HG02763 (cell line): ENCODE measurements at regions not wholly inside any gene's neighbourhood (a gene's known extent, or its start where the extent isn't known, plus 50 kb on each side); places are given as distances from the start of the nearest gene placed in this dataset.
"Not testable (repeated sequence)": the region's sequence is repeated elsewhere in the genome, so short reads cannot be mapped to it uniquely, and the experiment has no call there.

Experiments used
- ATAC-seq: cut with Tn5 transposase; IDR thresholded peaks from one replicate; pipeline ENCODE4 v1.9.1; 2021; ENCODE audit warnings: mild to moderate bottlenecking, moderate library complexity; ENCODE audit not compliant: unreplicated experiment

- no peak for ATAC-seq
Measured at GRCh38 chr3:36656873-36657272, 107.5 kb downstream of the DCLK3 start.

GRCh38 chr3:36653095-36653494 lies 111.3 kb downstream of the DCLK3 start:
- ATAC-seq: no peak

- ATAC-seq: no peak
Measured at GRCh38 chr3:36652104-36652503, 112.2 kb downstream of the DCLK3 start.

- no peak for ATAC-seq
Measured at GRCh38 chr3:36650271-36650671, 114.1 kb downstream of the DCLK3 start.

- no peak for ATAC-seq
Measured at GRCh38 chr3:36649125-36649524, 115.2 kb downstream of the DCLK3 start.

- ATAC-seq: peak; percentile 75
Measured at GRCh38 chr3:36648241-36649034, 115.9 kb downstream of the DCLK3 start.

GRCh38 chr3:36647423-36647853 lies 116.9 kb downstream of the DCLK3 start:
- no peak for ATAC-seq

- no peak for ATAC-seq
Measured at GRCh38 chr3:36643192-36643591, 121.2 kb downstream of the DCLK3 start.

GRCh38 chr3:36635731-36636130 lies 128.6 kb downstream of the DCLK3 start:
- no peak for ATAC-seq

GRCh38 chr3:36633897-36634296 lies 130.5 kb downstream of the DCLK3 start:
- not testable (repeated sequence) for ATAC-seq

GRCh38 chr3:36633060-36633459 lies 131.3 kb downstream of the DCLK3 start:
- ATAC-seq: no peak

- ATAC-seq: no peak
Measured at GRCh38 chr3:36631549-36631948, 132.8 kb downstream of the DCLK3 start.

GRCh38 chr3:36615861-36616260 lies 148.5 kb downstream of the DCLK3 start:
- no peak for ATAC-seq

- no peak for ATAC-seq
Measured at GRCh38 chr3:36606871-36607765, 157.2 kb downstream of the DCLK3 start.

- no peak for ATAC-seq
Measured at GRCh38 chr3:36603423-36603822, 160.9 kb downstream of the DCLK3 start.

GRCh38 chr3:36600404-36600803 lies 163.9 kb downstream of the DCLK3 start:
- ATAC-seq: no peak
